ENCODE measurements at regions not wholly inside any gene's neighbourhood (a gene's known extent, or its start where the extent isn't known, plus 50 kb on each side); places are given as distances from the start of the nearest gene placed in this dataset.

DNA sequence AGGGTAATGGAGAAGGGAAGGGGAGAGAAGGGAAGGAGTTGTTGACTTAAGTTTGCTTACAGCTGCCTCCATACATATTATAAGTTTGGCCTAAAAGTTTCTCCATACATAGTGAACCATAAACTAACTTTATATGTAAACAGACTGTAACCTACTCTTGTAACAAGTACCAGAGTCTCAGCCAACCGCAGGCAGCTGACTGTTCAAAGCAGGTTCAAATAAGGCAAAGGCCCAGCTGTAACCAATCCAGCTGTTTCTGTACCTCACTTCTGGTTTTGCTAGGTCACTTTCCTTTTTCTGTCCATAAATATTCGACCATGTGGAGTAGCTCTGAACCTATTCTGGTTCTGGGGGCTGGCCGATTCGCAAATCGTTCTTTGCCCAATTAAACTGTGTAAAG, 591.2 kb downstream of the INSC start:
- H3K4me3 Mint-ChIP-seq: no peak overlapping the region
- H3K9me3 Mint-ChIP-seq: peaks cover 5 to 11% (median 6%) of the 10 kb centered on the region in 7 donors
- H3K4me1 ChIP-seq (ENCODE audit: control insufficient read depth in 1 of 2, insufficient read depth in 2 of 2, low read length in 2 of 2): no peaks in the 10 kb centered on the region
- H3K4me3 ChIP-seq (replicated peaks in 1 of 3; ENCODE audit: low read depth in 2 of 3, low read length in 3 of 3): no peak overlapping the region
- peaks cover 0 to 2% (median 0%) of the 10 kb centered on the region in 3 donors for H3K27me3 Mint-ChIP-seq (ENCODE audit: low read depth in 3 of 3)
- peaks cover 0 to 7% of the 10 kb centered on the region in 2 donors for H3K9me3 ChIP-seq (replicated peaks in 1 of 2; ENCODE audit: control insufficient read depth in 1 of 2, insufficient read depth in 1 of 2, low read length in 2 of 2)
- H3K27me3 ChIP-seq (ENCODE audit: control insufficient read depth in 2 of 2, insufficient read depth in 2 of 2, low read length in 2 of 2): peaks cover 0 to 2% of the 10 kb centered on the region in 2 donors
- no peaks in the 10 kb centered on the region for H3K79me2 ChIP-seq (ENCODE audit: insufficient read depth, low read length)
- no peak overlapping the region for H3K27ac ChIP-seq (ENCODE audit: low read depth in 1 of 2, low read length in 2 of 2)
- H3K36me3 ChIP-seq (replicated peaks in 1 of 2; ENCODE audit: control insufficient read depth in 1 of 2, insufficient read depth in 2 of 2, low read length in 2 of 2): no peaks in the 10 kb centered on the region
- no peaks in the 10 kb centered on the region for H4K20me1 ChIP-seq (ENCODE audit: insufficient read depth, low read length)
- 88% methylated on average over 1 of the region's 5 CpGs for WGBS (ENCODE audit: insufficient coverage)
- H2AFZ ChIP-seq (ENCODE audit: insufficient read depth, low read depth, low read length, poor library complexity, severe bottlenecking): no peak overlapping the region
- no peaks in the 10 kb centered on the region for H3K36me3 Mint-ChIP-seq
- H3K9ac ChIP-seq (ENCODE audit: insufficient read depth, low read length, poor library complexity, severe bottlenecking): no peak overlapping the region
- H3K4me2 ChIP-seq (replicated peaks; ENCODE audit: extremely low read depth, low read length, poor library complexity, severe bottlenecking): no peak overlapping the region
- DNase-seq: no peak
- TF ChIP-seq, protein P1, sequence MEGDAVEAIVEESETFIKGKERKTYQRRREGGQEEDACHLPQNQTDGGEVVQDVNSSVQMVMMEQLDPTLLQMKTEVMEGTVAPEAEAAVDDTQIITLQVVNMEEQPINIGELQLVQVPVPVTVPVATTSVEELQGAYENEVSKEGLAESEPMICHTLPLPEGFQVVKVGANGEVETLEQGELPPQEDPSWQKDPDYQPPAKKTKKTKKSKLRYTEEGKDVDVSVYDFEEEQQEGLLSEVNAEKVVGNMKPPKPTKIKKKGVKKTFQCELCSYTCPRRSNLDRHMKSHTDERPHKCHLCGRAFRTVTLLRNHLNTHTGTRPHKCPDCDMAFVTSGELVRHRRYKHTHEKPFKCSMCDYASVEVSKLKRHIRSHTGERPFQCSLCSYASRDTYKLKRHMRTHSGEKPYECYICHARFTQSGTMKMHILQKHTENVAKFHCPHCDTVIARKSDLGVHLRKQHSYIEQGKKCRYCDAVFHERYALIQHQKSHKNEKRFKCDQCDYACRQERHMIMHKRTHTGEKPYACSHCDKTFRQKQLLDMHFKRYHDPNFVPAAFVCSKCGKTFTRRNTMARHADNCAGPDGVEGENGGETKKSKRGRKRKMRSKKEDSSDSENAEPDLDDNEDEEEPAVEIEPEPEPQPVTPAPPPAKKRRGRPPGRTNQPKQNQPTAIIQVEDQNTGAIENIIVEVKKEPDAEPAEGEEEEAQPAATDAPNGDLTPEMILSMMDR (IDR thresholded peaks at IDR 0.05): no peak
- H3K4me1 Mint-ChIP-seq: no peaks in the 10 kb centered on the region
- no peak overlapping the region for H3K27ac Mint-ChIP-seq
- intact Hi-C loops (cut with micrococcal nuclease): no loop called here

- Mint-ChIP-seq H3K27me3 (ENCODE audit: low read depth in 3 of 3) (peaks cover 0 to 3% (median 2%) of the 10 kb centered on the region in 3 donors), H3K4me1 (no peaks in the 10 kb centered on the region), H3K9me3 (peaks cover 2 to 18% (median 6%) of the 10 kb centered on the region in 7 donors), H3K27ac (no peak overlapping the region), H3K36me3 (no peaks in the 10 kb centered on the region), H3K4me3 (no peak overlapping the region)
- TF ChIP-seq, protein P1 (IDR thresholded peaks at IDR 0.05): no peak
- intact Hi-C loops (cut with micrococcal nuclease): no loop called here
- Histone ChIP-seq H3K9ac (ENCODE audit: insufficient read depth, low read length, poor library complexity, severe bottlenecking) (no peak overlapping the region), H3K4me2 (replicated peaks; ENCODE audit: extremely low read depth, low read length, poor library complexity, severe bottlenecking) (no peak overlapping the region), H3K79me2 (ENCODE audit: insufficient read depth, low read length) (no peaks in the 10 kb centered on the region), H3K9me3 (replicated peaks in 1 of 2; ENCODE audit: control insufficient read depth in 1 of 2, insufficient read depth in 1 of 2, low read length in 2 of 2) (peaks cover 0 to 7% of the 10 kb centered on the region in 2 donors), H2AFZ (ENCODE audit: insufficient read depth, low read depth, low read length, poor library complexity, severe bottlenecking) (no peak overlapping the region), H4K20me1 (ENCODE audit: insufficient read depth, low read length) (no peaks in the 10 kb centered on the region), H3K4me1 (ENCODE audit: control insufficient read depth in 1 of 2, insufficient read depth in 2 of 2, low read length in 2 of 2) (no peaks in the 10 kb centered on the region), H3K4me3 (replicated peaks in 1 of 3; ENCODE audit: low read depth in 2 of 3, low read length in 3 of 3) (no peak overlapping the region), H3K27me3 (ENCODE audit: control insufficient read depth in 2 of 2, insufficient read depth in 2 of 2, low read length in 2 of 2) (peaks cover 0 to 2% of the 10 kb centered on the region in 2 donors), H3K27ac (ENCODE audit: low read depth in 1 of 2, low read length in 2 of 2) (no peak overlapping the region), H3K36me3 (replicated peaks in 1 of 2; ENCODE audit: control insufficient read depth in 1 of 2, insufficient read depth in 2 of 2, low read length in 2 of 2) (no peaks in the 10 kb centered on the region)
- WGBS (ENCODE audit: insufficient coverage): 82% methylated on average over 1 of the region's 1 CpG
- no peak for DNase-seq
These were observed 592.5 kb downstream of the INSC start for GRCh38 chr11:15707194-15707593.
